ENCODE measurements at regions not wholly inside any gene's neighbourhood (a gene's known extent, or its start where the extent isn't known, plus 50 kb on each side); places are given as distances from the start of the nearest gene placed in this dataset.

DNA sequence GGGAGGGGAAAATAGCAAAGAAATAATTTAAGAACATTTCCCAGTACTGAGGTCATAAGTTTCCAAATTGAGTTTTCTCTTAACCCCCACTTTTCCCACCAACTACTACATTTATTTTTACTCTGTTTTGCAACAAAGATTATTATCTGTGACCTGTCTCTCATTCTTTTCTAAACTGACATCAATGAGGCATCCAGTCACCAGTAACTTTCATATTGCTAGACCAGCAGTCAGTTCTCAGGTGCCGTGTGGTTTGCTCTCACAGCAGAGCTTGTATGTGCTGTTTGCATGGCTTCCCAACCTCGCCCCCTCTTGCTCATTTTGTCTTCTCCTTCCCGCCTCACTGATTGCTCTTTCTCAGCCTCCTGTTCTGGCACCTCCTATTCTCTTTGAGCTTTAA lies 1091.3 kb downstream of the TBC1D22A start:
- DNase-seq = no peak

DNA sequence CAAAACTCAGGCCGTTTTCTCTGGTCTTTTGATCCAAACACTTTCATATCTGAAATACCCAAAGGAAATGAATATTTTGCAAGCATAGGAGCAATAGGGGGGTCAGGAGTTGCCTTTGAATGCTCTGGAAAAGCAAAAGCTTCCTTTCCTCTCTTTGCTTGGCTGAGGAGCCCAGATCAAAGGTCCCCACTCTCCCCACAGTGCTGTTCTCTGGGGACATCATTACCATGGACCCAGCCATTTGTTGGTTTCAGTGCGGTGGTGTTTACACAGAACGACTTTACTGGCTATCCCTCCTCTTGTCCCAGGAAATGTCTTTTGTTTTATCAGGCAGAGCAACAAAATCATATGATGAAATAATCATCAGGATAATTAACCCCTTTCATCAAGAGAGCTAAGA lies 1089.1 kb downstream of the TBC1D22A start:
- DNase-seq = no peak

DNA sequence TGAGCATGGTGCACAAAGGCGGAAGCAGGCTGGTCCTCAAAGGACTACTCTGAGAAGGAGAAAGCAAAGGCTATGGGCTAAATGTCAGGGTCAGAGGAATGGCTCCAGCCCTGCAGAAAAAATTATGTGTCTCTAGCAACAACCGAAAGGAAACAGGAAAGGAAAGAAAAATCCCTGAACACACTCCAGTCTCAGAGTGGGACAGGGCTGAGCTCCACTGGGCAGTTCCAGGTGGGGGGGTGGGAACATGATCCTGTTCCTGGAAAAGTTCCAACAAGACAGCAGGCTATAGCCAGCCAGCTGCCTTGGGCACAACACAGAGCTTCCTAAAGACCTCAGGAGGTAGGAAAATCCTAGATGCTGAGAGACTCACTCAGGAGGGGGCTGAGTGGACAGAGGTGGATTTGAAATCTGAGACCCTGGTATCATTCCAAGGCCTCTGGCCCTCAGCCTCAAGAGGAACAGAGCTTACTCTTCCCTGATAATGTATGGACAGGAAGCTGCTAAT lies 1088.2 kb downstream of the TBC1D22A start:
- no peak for DNase-seq

DNA sequence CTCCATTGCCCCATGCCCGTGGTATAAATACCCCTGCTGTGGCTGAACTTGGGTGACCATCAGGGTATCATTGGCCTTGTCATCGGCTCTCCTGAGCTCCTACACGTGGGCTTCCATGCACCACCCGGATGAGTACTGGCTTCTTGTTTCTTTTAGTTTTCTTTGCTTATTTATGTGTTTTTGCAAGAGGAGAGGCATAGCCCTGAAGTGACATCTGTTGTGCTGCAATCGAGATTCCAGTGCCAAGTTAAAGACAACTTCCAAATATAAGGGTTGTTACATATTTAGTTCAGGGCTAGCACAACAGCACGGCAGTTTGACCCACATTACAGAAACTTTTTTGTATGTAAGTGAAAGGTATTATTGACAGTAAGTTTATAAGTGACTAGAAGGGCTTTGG lies 1087.1 kb downstream of the TBC1D22A start:
- no peak for DNase-seq

DNA sequence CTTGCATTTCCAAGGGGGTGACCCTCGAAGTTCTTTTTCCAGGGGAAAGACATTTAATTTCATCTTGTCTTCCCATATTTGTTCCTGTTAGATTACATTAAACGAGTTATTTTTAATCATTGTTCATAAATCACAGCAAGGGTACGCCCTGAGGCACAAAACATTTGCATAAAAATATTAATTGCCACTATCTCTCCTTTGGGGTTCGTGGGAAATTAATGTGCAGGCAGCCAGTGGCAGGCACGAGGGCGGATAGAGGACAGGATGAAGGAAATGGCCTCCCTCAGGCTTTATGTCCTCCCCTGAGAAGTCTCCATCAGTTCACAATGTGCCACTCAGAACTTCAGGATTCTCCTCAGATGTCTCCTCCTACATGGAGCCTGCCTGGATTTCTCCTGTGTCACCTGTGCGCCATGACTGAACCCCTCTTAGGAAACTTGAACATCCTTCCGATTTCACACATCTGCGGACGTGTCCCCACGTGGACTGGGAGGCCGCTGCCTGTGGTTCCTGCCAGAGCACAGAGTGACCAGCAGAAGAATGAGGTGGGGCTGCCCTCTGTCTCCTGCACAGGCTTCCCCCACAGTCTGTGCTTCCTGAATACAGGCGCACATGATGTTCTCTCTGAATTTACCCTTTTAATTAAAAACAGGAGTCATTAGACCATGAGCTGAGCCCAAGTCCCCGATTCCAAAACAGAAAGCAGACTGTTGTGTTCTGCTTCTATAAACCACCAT lies 1085.9 kb downstream of the TBC1D22A start:
- no peak for DNase-seq

DNA sequence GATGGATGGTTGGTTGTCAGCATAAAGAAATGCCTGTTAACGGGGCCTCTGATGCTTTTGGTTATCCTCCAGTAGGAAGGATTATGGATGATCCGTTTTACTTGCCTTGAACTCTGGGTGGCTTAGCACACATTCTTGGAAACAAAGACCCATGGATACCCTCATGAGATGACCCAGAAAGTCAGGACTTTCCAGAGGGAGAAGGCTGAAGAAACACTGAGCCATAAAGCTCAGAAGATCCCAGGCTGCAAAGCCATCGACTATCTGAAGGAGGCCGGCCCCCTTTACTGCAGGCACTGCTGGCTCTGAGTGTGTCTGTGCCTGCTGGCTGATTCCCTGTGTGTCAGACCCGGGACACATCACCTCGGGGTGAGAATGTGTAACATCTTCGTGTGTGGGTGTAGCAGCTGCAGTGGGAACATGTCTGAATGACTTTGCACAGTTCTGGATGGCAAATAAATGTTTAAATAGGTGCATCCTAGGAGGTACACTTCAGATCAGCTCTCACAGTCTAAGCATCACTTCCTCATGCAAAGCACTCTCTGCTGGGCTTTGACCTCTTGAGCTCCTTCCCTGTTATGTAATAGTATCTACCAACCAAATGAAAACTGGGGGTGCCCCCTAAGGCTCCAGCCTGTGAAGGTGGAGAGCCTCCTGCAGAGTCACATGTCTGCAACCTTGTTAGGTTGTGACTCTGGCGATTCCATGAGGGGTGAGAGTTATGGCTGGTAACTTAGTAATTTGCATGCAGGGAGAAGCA lies 1084.9 kb downstream of the TBC1D22A start:
- no peak for DNase-seq

DNA sequence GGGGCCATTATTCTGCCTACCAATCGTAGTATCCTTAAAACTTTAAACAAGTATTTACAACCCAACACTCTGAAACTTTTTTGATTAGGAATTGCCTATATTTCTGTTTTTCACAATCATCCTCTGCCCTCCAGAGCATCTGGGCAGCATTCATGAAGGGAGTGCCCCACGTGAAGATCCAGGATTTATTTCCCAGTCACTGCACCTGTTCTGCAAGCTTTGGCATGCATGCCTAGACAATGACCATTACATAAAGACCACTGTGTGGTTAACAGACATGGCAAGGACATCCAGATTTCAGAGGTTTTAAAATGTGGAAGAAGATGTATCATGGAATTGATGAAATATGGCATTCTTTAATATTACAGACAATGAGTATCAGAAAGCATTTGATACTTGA lies 1083.8 kb downstream of the TBC1D22A start:
- no peak for DNase-seq

DNA sequence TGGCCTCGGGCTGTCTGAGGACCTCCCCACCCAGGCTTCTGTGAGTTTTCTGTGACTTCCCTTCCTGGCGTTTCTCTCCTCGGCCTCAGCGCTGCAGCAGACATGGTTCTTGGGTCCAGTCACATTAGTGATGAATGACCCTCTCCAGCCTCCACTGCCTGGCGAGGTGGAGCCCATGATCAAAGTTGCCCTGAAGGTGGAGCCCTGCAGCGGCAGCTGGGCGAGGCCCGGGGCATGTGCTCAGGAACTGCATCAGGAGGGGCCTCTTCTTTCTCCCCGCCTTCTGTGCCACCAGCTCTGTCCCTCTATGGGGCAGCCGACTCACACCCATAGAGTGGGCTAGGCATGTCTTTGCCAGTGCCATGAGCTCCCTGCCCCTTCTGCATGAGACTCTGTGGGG lies 1079.7 kb downstream of the TBC1D22A start:
- no peak for DNase-seq

DNA sequence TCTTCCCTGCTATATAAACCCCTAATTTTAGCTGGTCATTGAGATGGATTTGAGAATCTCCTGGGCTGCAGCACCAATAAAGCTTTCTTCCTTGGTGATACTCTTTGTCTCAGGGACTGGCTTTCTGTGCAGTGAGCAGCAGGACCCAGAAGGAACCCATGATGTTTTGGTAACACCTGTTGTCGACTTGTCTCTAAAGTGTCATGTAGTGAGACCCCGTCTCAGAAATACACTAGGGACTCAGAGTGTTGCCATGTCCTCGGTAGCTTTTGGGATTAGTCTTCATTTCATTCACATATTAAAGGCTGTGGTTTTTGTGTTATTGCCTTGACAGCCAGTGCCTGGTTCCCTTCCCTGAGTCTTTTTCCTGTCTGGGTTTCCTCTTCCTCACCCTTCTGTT lies 1078.7 kb downstream of the TBC1D22A start:
- no peak for DNase-seq

- DNase-seq = no peak
Observed at GRCh38 chr22:47839595-47840227, 1077.3 kb downstream of the TBC1D22A start.

DNA sequence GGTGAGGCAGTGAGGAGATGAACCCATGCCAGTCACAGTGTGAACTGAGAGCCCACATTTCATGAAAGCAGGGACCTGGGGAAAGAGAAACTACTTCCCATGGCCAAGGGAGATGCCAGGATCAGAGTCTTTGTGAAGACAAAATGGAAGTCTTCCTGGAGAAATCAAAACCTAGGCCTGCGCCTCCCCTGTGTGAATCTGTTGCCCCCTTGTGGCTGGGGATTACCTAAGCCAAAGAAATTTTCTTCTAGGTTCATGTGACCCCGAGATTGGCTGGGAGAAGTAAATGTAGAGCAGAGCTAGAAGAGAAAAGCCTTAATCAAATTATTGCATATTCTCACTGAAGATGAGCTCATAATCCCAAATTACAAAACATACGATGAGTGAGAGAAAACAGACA lies 1075.3 kb downstream of the TBC1D22A start:
- DNase-seq = no peak

- no peak for DNase-seq
Observed at GRCh38 chr22:47836957-47837356, 1074.5 kb downstream of the TBC1D22A start.

DNA sequence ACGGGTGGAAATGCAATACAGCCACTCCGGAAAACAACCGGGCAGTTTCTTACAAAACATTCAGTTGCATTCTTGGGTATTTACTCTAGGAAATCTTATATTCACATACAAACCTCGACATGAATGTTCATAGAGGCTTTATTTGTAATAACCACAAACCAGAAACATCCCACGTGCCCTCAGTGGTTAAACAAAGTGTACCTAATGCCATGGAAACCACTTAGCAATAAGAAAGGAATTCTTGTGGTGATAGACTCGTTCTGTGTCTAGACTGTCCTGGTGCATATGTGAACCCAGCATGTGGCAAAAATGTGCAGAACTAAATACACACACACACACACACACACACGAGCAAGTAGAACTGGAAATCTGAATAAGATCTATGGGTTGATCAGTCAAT lies 1073.3 kb downstream of the TBC1D22A start:
- DNase-seq = no peak

DNA sequence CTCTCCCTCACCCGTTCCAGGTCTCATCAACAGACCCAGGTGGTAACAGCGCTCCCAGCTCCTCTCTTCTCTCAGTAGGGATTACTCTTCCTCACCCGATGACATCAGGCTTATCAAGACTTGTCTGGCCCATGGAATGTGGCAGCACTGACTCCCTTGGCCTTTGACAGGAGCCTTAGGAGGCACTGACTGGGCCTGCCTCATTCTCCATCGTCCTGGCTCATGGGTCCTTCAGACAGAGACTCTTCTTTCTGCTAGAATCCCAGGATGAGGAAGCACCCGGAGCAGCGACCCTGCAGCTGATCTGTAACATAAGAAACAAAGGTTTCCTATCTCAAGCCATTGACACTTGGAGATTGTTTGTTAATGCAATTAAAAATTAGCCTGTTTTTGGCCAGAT lies 1063.6 kb downstream of the TBC1D22A start:
- DNase-seq = no peak

GRCh38 chr22:47822422-47822821 lies 1060.0 kb downstream of the TBC1D22A start:
- DNase-seq = no peak

- no peak for DNase-seq
Observed at GRCh38 chr22:47818496-47818895, 1056.0 kb downstream of the TBC1D22A start.

DNA sequence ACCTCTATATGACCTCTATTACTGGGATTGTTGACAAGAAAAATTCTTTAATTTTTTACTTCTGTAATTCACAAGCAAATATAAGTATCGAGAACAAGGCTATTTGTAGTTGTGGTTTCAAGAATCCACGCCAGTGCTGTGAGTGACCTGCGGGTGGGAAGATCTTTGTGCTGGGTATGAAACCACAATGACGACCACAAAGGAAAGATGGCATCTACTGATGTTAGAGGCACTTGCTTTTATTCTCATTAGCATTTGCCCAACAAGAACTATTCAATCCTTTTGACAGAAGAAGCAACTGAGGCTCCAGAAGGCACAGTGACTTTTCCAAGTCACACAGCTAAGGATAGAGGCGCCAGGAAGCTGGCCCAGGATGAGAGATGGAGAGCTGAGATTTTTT lies 1054.9 kb downstream of the TBC1D22A start:
- DNase-seq = no peak

- DNase-seq = no peak
Observed at GRCh38 chr22:47816863-47817210, 1054.4 kb downstream of the TBC1D22A start.

- DNase-seq = no peak
Observed at GRCh38 chr22:47816121-47816862, 1053.8 kb downstream of the TBC1D22A start.

- no peak for DNase-seq
Observed at GRCh38 chr22:47814474-47814873, 1052.0 kb downstream of the TBC1D22A start.

GRCh38 chr22:47813661-47814060 lies 1051.2 kb downstream of the TBC1D22A start:
- no peak for DNase-seq

GRCh38 chr22:47811971-47812370 lies 1049.5 kb downstream of the TBC1D22A start:
- DNase-seq = no peak

Measured in bone marrow (tissue), 2 donors.